ENCODE measurements at regions not wholly inside any gene's neighbourhood (a gene's known extent, or its start where the extent isn't known, plus 50 kb on each side); places are given as distances from the start of the nearest gene placed in this dataset.

DNA sequence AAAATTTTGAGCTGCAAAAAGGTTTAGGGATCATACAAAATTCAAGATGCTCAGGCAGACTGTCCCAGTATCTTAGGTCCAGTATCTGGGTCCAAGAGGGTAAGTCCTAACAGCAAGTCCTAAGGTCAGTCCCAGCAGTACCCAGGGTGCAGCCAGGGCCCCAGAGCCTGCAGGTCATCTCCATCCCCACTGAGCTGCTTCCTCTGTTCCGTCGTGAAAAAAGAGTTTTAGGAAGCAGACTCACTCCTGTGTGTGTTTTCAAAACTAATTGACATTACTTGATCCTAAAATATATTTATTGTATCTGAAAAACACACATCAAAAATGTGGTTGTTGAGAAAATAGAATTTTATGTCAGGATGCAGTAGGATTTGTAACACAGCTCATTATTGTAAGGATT, 69.9 kb upstream of the ALKAL2 start:
- no peak for TF ChIP-seq SP1 (IDR thresholded peaks at IDR 0.05)
- TF ChIP-seq ARNT (IDR thresholded peaks at IDR 0.05), result no peak
- TF ChIP-seq L3MBTL2 (conservative IDR thresholded peaks at IDR 0.05), result no peak
- no peak for TF ChIP-seq FOXM1 (IDR thresholded peaks at IDR 0.05; ENCODE audit: borderline replicate concordance)
- TF ChIP-seq BHLHE40 (IDR thresholded peaks at IDR 0.05; ENCODE audit: borderline replicate concordance), result no peak
- TF ChIP-seq TARDBP (IDR thresholded peaks at IDR 0.05), result no peak
- no peak for TF ChIP-seq LEF1 (IDR thresholded peaks at IDR 0.05; ENCODE audit: borderline replicate concordance)
- TF ChIP-seq CTBP1 (IDR thresholded peaks at IDR 0.05; ENCODE audit: borderline replicate concordance), result no peak
- TF ChIP-seq NFRKB (IDR thresholded peaks at IDR 0.05), result no peak
- TF ChIP-seq ZNF384 (IDR thresholded peaks at IDR 0.05), result no peak
- no peak for TF ChIP-seq SUZ12 (IDR thresholded peaks at IDR 0.05)

Data from HEK293T (cell line).